Neural cell (in vitro differentiated cells): ENCODE measurements at regions not wholly inside any gene's neighbourhood (a gene's known extent, or its start where the extent isn't known, plus 50 kb on each side); places are given as distances from the start of the nearest gene placed in this dataset.

Experiments
- H2AFZ ChIP-seq: fragments of 200-600, 300-800 bp; sonication (generic), shearing (Covaris generic); 2 replicates; pipeline ENCODE4 v1.6.0; 2014; ENCODE audit warnings: low read depth, mild to moderate bottlenecking, antibody characterized with exemption, low read length, moderate library complexity
- H3F3A ChIP-seq: fragments of 200-600 bp; shearing (Covaris generic); 2 replicates; pipeline ENCODE4 v1.6.1; 2016; ENCODE audit warnings: mild to moderate bottlenecking, moderate library complexity, mixed read lengths, antibody characterized with exemption, low read length; ENCODE audit not compliant: insufficient read depth, poor library complexity, severe bottlenecking
- H3K27ac ChIP-seq: fragments of 200-600, 300-800 bp; sonication (generic), shearing (Covaris generic); 2 replicates; pipeline ENCODE4 v1.5.1; 2014; ENCODE audit warnings: mild to moderate bottlenecking, low read length, moderate library complexity
- H3K27me3 ChIP-seq: fragments of 300-800, 200-600 bp; sonication (generic), shearing (Covaris generic); 2 replicates; pipeline ENCODE4 v1.6.0; 2014; ENCODE audit warnings: mild to moderate bottlenecking, low read depth, low read length, moderate library complexity; ENCODE audit not compliant: insufficient read depth
- H3K36me3 ChIP-seq: fragments of 300-800, 200-600 bp; sonication (generic), shearing (Covaris generic); 2 replicates; pipeline ENCODE4 v1.5.1; 2014; ENCODE audit warnings: mild to moderate bottlenecking, antibody characterized with exemption, low read length, moderate library complexity; ENCODE audit not compliant: insufficient read depth
- H3K4me2 ChIP-seq: fragments of 300-800, 200-600 bp; sonication (generic), shearing (Covaris generic); 2 replicates; pipeline ENCODE4 v1.6.0; 2014; ENCODE audit warnings: mild to moderate bottlenecking, low read length
- H3K4me3 ChIP-seq: fragments of 300-800, 200-600 bp; sonication (generic), shearing (Covaris generic); 2 replicates; pipeline ENCODE4 v1.5.1; 2014; ENCODE audit warnings: mild to moderate bottlenecking, low read length, moderate library complexity
- H3K79me2 ChIP-seq: fragments of 200-600 bp; shearing (Covaris generic); replicated peaks from 2 replicates; pipeline ENCODE4 v1.6.0; 2014; ENCODE audit warnings: mild to moderate bottlenecking, low read length, moderate library complexity; ENCODE audit not compliant: insufficient read depth
- H3K9ac ChIP-seq: fragments of 300-800, 200-600 bp; sonication (generic), shearing (Covaris generic); 2 replicates; pipeline ENCODE4 v1.6.1; 2016; ENCODE audit warnings: mild to moderate bottlenecking, low read length, mixed read lengths
- H3K9me2 ChIP-seq: fragments of 200-600 bp; shearing (Covaris generic); 2 replicates; pipeline ENCODE4 v1.6.1; 2016; ENCODE audit warnings: mild to moderate bottlenecking, low read length, mixed read lengths; ENCODE audit not compliant: insufficient read depth
- H3K9me3 ChIP-seq: fragments of 200-600, 300-800 bp; sonication (generic), shearing (Covaris generic); 2 replicates; pipeline ENCODE4 v1.6.1; 2016; ENCODE audit warnings: mild to moderate bottlenecking, mixed run types, low read length, moderate library complexity, mixed read lengths
- H4K20me1 ChIP-seq: fragments of 200-600 bp; shearing (Covaris generic); 2 replicates; pipeline ENCODE4 v1.6.1; 2016; ENCODE audit warnings: mild to moderate bottlenecking, mixed run types; ENCODE audit not compliant: insufficient read depth
- EP300 ChIP-seq: fragments of 450-650 bp; conservative IDR thresholded peaks from 2 replicates; pipeline ENCODE4 v1.6.1; 2014; ENCODE audit warnings: antibody characterized with exemption, mild to moderate bottlenecking, moderate library complexity; ENCODE audit not compliant: poor library complexity, severe bottlenecking
- EZH2 ChIP-seq: fragments of 200-600, 300-800 bp; shearing (Covaris generic), sonication (generic); IDR thresholded peaks from 2 replicates; pipeline ENCODE4 v1.6.1; 2014; ENCODE audit warnings: antibody characterized with exemption, low read length, borderline replicate concordance, mild to moderate bottlenecking; ENCODE audit not compliant: insufficient read depth, poor library complexity, severe bottlenecking
- MXI1 ChIP-seq: fragments of 450-650 bp; conservative IDR thresholded peaks from 2 replicates; pipeline ENCODE4 v1.6.1; 2014; ENCODE audit warnings: antibody characterized with exemption, mild to moderate bottlenecking; ENCODE audit not compliant: poor library complexity, severe bottlenecking
- POLR2AphosphoS5 ChIP-seq: IDR thresholded peaks from 2 replicates; pipeline ENCODE4 v1.6.1; 2012
- RAD21 ChIP-seq: fragments of 450-650 bp; conservative IDR thresholded peaks from 2 replicates; pipeline ENCODE4 v1.6.1; 2014; ENCODE audit warnings: antibody characterized with exemption, mild to moderate bottlenecking, moderate library complexity
- REST ChIP-seq: IDR thresholded peaks from 2 replicates; pipeline ENCODE4 v1.6.1; 2012; ENCODE audit warnings: borderline replicate concordance
- SMC3 ChIP-seq: fragments of 450-650 bp; conservative IDR thresholded peaks from 2 replicates; pipeline ENCODE4 v1.6.1; 2014; ENCODE audit warnings: antibody characterized with exemption, mild to moderate bottlenecking, moderate library complexity; ENCODE audit not compliant: poor library complexity
- TAF1 ChIP-seq: IDR thresholded peaks from 2 replicates; pipeline ENCODE4 v1.6.1; 2012; ENCODE audit warnings: low read depth
- TF ChIP-seq, protein P1 (sequence below): fragments of 450-650 bp; IDR thresholded peaks from 2 replicates; pipeline ENCODE4 v1.5.1; 2014; ENCODE audit warnings: antibody characterized with exemption, mild to moderate bottlenecking, moderate library complexity; ENCODE audit not compliant: poor library complexity, severe bottlenecking

GRCh38 chr2:64848363-64848762 is 140.8 kb upstream of the SLC1A4 start:
- Histone ChIP-seq H3K9ac (no peak overlapping the region), H3F3A (no peaks in the 10 kb centered on the region), H3K4me2 (no peak overlapping the region), H3K27me3 (no peaks in the 10 kb centered on the region), H4K20me1 (no peaks in the 10 kb centered on the region), H3K9me3 (no peaks in the 10 kb centered on the region), H3K9me2 (no peaks in the 10 kb centered on the region), H3K27ac (no peak overlapping the region), H2AFZ (no peak overlapping the region), H3K36me3 (no peaks in the 10 kb centered on the region), H3K79me2 (no peaks in the 10 kb centered on the region), H3K4me3 (no peak overlapping the region)
- TF ChIP-seq MXI1 (no peak), POLR2AphosphoS5 (no peak), EP300 (no peak), TAF1 (no peak), REST (no peak), RAD21 (no peak), SMC3 (no peak), EZH2 (no peak)
- TF ChIP-seq, protein P1, sequence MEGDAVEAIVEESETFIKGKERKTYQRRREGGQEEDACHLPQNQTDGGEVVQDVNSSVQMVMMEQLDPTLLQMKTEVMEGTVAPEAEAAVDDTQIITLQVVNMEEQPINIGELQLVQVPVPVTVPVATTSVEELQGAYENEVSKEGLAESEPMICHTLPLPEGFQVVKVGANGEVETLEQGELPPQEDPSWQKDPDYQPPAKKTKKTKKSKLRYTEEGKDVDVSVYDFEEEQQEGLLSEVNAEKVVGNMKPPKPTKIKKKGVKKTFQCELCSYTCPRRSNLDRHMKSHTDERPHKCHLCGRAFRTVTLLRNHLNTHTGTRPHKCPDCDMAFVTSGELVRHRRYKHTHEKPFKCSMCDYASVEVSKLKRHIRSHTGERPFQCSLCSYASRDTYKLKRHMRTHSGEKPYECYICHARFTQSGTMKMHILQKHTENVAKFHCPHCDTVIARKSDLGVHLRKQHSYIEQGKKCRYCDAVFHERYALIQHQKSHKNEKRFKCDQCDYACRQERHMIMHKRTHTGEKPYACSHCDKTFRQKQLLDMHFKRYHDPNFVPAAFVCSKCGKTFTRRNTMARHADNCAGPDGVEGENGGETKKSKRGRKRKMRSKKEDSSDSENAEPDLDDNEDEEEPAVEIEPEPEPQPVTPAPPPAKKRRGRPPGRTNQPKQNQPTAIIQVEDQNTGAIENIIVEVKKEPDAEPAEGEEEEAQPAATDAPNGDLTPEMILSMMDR: no peak

DNA sequence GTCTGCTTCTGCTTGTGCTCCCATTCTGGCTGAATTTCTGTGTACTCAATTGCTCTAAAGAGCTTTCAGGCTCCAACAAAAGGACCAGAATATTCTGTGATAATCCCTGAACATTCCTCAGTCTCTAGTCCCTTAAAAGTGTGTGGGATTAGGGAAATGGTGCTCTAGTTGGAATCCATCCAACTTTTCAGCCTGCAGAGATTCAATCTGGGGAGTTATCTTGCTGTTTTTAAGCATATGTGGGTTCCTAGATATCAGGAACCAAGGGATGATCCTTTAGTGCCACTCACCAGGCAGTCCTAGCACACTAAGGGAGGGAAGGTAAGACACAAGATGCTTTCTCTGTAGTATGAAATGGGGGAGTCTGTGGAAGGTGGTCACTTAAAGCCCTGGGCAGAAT is 140.3 kb upstream of the SLC1A4 start:
- H3K9me2 ChIP-seq: no peaks in the 10 kb centered on the region
- H3K4me2 ChIP-seq: no peak overlapping the region
- no peak overlapping the region for H2AFZ ChIP-seq
- no peaks in the 10 kb centered on the region for H3K36me3 ChIP-seq
- no peak overlapping the region for H3K4me3 ChIP-seq
- H3K27ac ChIP-seq: no peak overlapping the region
- no peaks in the 10 kb centered on the region for H3K27me3 ChIP-seq
- H4K20me1 ChIP-seq: no peaks in the 10 kb centered on the region
- H3F3A ChIP-seq: no peaks in the 10 kb centered on the region
- TF ChIP-seq MXI1 (no peak), TAF1 (no peak), EZH2 (no peak), SMC3 (no peak), EP300 (no peak), RAD21 (no peak), REST (no peak), POLR2AphosphoS5 (no peak)
- TF ChIP-seq, protein P1: no peak
- no peak overlapping the region for H3K9ac ChIP-seq
- H3K79me2 ChIP-seq: no peaks in the 10 kb centered on the region
- no peaks in the 10 kb centered on the region for H3K9me3 ChIP-seq
